ENCODE measurements at regions not wholly inside any gene's neighbourhood (a gene's known extent, or its start where the extent isn't known, plus 50 kb on each side); places are given as distances from the start of the nearest gene placed in this dataset.
"Not testable (repeated sequence)": the region's sequence is repeated elsewhere in the genome, so short reads cannot be mapped to it uniquely, and the experiment has no call there.

- DNase-seq (ENCODE audit: low spot score) = no peak
These were observed 74.0 kb downstream of the MAB21L3 start for GRCh38 chr1:116185161-116185701.

GRCh38 chr1:116189481-116189880, 78.3 kb downstream of the MAB21L3 start:
- no peak for DNase-seq (ENCODE audit: low spot score)

DNA sequence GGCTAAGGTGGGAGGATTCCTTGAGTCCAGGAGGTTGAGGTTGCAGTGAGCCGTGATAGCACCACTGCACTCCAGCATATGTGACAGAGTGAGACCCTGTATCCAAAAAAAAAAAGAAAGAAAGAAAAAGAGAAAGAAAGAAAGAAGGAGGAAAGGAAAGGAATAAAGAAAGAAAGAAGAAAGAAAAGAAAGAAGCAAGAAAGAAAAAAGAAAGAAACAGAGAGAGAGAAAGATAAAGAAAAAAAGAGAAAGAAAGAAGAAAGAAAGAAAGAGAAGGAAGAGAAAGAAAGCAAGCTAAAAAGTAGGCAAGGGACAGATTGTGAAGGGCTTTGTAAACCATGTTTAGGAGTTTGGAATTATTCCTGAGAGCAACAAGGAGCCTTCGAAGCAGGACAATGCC, 80.1 kb downstream of the MAB21L3 start:
- no peak for DNase-seq (ENCODE audit: low spot score)

DNA sequence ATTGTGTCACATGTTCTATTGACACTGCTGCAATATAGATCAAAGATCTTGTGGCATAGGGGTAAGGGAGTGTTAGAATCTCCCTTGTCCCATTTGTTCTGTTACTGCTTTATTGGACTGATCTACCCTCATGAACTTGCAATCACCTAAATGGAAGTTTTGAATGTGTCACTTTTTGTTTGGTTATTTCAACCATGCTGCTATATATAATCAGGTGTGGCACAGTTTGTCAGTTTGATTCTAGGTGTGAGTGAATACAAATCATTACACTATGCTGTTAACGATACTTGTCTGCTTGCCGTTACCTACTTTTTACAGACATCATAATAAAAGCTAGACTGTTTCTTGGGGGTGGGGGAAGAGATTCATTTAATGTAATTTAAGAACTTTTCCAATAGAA, 82.6 kb downstream of the MAB21L3 start:
- DNase-seq (ENCODE audit: low spot score) = no peak

DNA sequence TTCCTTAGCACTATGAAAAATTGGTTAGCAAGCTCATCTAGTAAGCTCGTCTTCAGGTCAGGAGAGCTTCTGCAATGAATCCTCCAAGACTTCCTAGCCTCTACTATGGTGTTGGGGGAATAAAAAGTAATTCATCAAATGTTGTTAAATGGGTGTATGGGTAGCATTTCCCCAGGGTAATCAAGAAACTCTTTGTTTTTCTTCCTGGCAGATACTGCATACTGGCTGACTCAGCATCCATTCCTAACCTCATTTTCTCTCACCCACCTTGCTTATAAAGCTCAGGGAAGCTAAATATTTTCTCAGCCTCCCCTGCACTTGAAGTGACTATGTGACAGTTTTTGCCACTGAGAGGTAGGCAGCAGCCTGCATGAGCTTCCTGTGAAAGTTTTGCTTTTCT, 83.4 kb downstream of the MAB21L3 start:
- no peak for DNase-seq (ENCODE audit: low spot score)

GRCh38 chr1:116195077-116195868, 84.1 kb downstream of the MAB21L3 start:
- DNase-seq (ENCODE audit: low spot score) = no peak

DNA sequence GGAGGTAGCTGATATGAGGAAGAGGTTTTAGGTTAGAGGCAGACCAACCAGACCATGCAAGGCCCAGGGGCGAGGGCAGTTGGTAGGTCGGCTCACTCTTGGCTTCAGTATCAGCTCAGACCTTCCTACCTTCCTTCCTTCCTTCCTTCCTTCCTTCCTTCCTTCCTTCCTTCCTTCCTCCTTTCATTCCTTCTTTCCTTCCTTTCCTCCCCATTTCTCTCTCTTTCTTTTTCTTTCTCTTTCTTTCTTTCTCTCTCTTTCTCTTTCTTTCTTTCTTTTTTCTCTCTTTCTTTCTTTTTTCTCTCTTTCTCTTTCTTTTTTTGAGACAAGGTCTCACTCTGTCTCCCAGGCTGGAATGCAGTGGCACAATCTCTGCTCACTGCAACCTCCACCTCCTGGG, 89.1 kb downstream of the MAB21L3 start:
- not testable (repeated sequence) for DNase-seq (ENCODE audit: low spot score)

GRCh38 chr1:116201911-116202310, 90.7 kb downstream of the MAB21L3 start:
- DNase-seq (ENCODE audit: low spot score) = no peak

GRCh38 chr1:116203181-116203723, 92.1 kb downstream of the MAB21L3 start:
- DNase-seq (ENCODE audit: low spot score) = no peak

DNA sequence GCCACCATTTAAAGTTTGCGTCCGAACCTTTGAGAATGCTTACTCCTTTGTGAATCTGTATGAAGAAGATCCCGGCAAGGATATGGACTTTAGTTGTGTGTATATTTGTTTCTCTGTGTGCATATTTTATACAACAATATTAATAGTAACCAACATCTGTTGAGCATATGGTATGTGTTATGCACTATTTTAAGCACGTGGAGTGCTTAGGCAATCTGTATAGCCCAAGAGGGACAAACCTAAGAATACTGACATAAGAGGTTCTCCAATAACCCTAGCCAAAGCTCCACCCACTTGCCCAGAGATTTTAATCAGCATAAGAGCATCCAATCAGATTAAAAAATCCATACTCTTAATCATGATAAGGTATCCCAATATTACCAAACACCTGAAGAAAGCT, 92.7 kb downstream of the MAB21L3 start:
- DNase-seq (ENCODE audit: low spot score) = no peak

DNA sequence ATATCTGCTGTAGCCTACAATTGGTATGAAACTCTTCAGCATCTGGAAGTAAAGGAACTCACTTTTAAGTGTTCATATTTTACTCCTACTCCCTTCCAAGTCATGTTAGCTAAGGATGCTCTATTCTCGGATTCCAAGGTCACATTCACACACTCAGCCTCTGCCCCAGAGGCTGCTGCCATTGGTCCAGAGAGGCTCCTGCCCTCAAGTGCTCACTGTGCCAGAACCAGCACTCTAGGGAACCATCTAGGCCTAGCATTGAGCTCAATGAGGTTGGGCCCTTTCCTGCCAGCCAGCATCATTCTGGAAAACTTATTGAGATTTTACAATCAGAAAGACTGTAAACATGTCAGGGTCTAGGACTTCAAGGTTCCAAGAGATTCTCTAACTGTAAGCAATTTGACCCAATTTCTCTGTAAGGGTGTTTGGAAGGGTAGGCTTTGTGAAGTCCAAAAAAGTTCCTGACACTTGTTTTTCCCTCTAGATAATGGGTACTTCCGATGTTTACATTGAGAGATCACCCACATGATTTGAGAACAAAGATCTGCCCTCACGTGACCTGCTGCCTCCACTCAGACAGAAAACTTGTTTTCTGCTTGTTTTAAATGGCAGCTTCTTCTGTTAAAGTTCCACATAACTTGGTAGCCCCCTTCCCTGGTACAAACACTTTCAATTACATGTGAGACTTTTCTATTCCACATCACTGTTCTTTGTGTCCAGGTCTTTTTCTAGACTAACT, 94.9 kb downstream of the MAB21L3 start:
- DNase-seq (ENCODE audit: low spot score) = no peak

DNA sequence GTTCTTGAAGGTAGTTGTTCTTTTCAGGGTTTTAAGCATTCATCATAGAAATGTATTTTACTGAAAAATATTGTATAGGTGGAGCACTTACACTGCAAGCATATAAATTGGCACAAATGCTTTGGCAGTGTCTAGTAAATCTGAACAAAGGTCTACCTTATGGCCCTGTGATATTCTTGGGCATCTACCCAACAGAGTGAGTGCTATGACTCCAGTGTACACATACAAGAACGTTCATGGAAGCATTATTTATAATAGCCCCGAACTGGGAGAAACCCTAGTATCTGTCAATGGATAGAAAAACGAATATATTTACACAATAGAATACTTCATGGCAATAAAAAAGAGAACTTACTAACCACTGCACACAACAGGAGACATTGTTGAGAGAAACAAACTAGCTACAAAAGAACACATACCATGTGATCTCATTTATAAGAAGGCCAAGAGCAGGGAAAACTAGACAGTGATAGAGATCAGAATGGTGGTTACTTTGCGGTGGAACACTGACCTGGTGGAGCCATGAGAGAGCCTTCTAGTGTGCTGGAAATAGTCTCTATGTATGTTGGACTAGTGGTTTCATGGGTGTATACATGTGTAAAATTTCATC, 96.0 kb downstream of the MAB21L3 start:
- DNase-seq (ENCODE audit: low spot score) = no peak

GRCh38 chr1:116208136-116208535, 96.9 kb downstream of the MAB21L3 start:
- no peak for DNase-seq (ENCODE audit: low spot score)

DNA sequence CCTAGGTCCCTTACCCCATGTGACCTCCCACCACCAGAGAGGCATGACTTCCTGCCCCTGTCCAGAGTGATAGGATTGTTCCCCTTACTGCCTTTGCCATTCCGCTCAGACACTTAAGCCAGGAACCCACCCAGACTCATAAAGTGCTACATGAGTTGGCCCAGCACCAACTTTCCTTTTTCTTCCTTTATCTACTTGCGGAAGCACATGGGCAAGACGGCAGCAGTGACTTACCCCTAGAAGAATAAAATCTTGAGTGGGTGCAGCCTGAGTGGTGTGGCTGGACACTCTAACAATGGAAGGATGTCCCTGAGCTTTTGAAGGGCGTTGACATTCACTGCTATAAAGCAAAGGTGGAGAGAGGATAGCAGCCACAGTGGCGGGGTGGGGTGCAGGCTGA, 100.1 kb downstream of the MAB21L3 start:
- no peak for DNase-seq (ENCODE audit: low spot score)

DNA sequence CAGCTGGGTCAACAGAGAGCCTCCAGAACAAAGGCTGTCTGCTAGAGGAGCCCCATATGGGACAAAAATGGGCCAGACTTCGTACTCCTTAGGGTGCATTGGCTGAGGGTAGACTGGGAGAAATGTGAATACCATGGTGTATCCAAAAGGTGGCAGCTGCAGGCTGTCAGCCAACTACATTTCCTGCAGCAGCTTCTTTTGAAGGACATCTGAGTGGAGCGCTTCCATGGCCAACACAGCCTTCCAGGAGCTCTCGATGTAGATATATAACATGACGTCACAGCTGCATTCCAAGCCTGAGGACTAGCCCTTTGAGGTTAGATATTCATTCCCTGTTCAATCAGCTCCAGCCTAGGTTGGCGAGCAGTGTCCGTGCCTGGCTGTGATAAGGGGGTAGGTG, 107.7 kb downstream of the MAB21L3 start:
- no peak for DNase-seq (ENCODE audit: low spot score)

DNA sequence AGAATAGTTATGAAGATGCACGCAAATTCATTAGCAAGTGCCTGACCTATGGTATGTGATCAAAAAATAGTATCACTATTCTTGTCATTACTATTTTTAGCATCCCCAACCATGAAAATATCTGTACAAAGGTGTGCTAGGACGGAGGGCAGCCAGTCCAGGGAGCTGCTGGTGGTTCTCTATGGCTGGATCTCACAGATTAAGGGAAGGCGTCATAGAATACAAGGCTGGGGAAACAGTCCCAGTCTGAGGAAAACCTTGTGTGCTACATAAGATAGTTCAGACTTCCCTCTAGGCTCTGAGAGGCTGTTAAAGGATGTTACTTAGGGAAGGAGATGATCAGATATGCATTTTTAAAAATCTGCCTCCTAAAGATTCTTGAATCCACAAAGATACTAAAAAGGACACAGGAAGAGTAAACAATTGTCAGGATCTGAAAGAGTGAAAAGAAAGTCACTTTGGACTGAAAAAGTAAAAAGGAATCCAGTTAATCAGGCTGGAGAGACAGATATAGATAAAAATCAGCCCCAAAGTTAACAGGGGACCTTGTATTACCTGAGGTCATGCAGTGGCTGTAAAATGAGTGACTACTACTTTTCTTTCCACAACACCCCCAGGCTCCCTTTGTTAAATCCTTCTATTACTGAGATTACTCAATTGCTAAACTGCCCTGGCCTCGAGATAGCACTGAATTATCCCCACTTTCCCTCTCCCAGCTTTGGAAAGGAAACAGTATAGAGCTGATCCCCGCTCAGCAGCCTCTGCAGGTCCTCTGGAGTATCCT, 108.6 kb downstream of the MAB21L3 start:
- no peak for DNase-seq (ENCODE audit: low spot score)

- DNase-seq (ENCODE audit: low spot score) = no peak
These were observed 112.9 kb downstream of the MAB21L3 start for GRCh38 chr1:116224111-116224510.

DNA sequence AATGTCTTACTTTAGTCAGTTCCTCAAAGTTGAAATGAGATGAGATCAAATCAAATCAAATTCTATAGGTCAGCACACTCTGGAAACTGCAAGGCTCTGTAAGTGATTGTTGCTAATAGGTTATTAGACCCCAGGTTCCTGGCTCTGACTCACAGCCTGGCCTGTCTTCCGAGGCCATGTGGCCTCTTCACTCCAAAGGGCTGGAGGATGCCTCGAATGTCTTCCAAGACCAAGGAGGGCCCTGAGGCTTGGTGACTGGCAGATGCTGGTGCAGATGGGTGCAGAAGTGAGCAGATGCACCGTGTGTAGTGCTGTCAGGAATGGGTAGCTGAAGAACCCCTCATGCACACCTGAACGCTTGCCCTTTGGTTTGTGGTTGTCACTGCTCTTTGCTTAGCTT, 113.4 kb downstream of the MAB21L3 start:
- no peak for DNase-seq (ENCODE audit: low spot score)

DNA sequence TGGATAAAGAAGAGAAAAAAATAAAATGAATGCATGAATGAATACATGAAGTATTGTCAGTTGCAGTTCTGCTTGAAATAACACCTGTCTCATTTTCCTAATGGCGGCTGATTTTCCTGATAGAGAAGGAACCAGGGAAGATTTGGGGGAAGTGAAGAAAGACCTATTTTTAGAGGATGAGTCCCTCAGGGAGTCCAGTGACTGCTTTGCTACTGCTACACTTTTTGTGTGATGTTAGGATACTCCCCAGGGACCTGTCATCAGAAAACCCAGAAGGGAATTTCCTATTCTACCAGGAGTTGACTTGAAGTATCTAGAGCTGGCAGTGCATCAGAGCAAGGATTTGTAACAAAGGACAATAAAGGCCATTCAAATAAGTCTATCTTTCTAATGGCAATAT, 114.8 kb downstream of the MAB21L3 start:
- DNase-seq (ENCODE audit: low spot score) = no peak

- DNase-seq (ENCODE audit: low spot score) = no peak
These were observed 117.3 kb downstream of the MAB21L3 start for GRCh38 chr1:116228511-116228910.

GRCh38 chr1:116230712-116231111, 119.5 kb downstream of the MAB21L3 start:
- DNase-seq (ENCODE audit: low spot score) = no peak

DNA sequence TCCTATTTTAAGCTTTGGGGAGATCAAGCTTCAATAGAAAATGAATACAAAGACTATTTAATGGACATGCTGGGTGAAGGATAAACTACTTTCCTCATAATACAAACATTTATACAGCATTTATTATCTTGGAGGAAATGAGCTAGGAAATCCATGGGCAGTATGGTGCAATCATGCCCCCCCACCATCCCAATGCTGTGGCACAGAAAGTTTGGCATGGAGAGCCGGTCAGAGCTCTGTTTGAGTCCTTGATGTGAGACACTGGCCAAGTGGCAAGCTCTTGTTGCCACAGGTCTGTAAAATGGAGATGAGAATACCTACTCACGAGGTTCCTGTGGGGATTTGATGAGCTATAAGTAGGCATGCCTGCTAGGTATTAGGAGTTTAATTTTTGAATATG, 120.6 kb downstream of the MAB21L3 start:
- DNase-seq (ENCODE audit: low spot score) = no peak
